Fibroblast of skin of back (primary cell): ENCODE measurements at regions not wholly inside any gene's neighbourhood (a gene's known extent, or its start where the extent isn't known, plus 50 kb on each side); places are given as distances from the start of the nearest gene placed in this dataset.

ENCODE experiments used
- DNase-seq: peaks from one replicate; pipeline ENCODE4 v3.0.0-alpha.2; 2013

DNA sequence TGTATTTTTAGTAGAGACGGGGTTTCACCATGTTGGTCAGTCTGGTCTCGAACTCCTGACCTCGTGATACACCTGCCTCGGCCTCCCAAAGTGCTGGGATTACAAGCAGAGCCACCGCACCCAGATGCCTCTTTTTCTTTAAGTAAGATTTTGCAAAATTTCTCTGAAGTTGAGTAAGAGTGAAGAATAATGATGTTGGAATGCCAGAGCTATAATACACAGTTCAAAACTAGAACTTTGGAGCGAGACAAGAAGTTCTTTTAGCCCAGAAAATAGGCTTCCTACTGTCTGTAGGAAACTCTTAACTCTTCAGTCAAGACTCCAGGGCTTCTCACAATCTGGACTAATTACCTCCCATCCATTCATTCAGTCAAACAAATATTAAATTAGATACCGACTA, 51.4 kb downstream of the MARCHF4 start:
- no peak for DNase-seq

DNA sequence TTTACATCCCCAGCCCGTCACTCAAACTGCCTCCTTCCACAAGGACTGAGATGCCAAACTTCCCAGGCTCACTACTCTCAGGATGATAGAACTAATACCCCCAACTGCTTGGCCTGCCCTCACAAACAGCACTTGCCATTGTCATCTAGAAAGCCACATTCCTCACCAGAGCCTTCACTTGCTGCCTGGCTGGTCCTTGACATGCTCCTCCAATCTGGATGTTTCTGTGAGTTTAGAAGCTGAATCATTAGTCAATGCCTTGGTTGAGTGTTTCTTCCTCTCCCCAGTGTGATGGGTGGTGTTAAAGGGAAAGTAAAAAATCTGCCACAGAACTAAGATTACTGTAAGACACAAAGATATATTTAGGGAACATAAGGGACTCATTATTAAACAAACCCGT, 52.5 kb downstream of the MARCHF4 start:
- peak; percentile 90 for DNase-seq

DNA sequence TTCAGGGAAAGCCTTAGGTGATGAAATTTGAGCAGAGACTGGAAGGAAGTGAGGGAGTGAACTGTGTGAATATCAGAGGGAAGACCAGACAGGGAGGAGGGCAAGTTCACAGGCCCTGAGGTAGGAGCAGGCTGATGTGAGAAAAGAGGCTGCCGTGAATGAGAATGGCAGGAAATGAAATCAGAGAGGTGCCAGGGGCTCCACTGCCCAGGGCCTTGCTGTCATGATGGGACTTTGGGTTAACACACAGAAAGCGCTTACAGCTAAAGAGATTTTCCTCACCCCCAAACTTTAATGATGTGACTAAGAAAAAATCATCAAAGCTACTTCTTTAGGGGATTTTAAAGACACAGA, 53.8 kb downstream of the MARCHF4 start:
- DNase-seq: no peak

DNA sequence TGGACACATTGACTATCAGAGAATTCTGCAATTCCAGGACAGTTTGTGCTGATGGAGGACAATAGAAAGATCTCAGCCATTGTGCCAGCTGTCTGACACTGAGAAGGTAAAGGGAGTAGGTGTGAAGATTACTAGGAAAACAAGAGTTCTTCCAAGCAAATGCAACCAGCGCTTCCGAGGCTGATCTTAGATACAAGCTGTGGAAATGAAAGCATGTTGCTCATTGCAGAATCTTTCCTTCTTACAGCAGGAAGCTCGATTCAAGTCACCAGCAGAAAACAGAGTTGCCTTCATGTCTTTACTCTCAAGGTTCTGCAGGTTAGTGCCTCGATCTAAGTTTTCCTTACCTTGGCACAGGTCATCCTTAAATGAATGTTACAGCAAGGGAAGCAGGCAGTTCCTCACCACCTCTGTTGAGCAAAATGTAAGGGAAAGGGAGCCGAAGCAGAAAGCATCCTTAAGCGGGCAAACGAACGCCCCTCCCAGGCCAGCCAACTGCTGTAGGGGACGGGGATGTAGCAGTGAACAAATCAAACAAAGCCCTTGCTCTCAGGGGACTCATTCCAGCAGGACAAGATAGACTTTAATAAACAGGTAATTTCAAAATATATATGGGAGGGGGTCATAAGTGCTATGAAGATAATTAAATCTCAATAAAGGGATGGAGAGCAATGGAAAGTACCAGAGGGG, 54.3 kb downstream of the MARCHF4 start:
- no peak for DNase-seq

DNA sequence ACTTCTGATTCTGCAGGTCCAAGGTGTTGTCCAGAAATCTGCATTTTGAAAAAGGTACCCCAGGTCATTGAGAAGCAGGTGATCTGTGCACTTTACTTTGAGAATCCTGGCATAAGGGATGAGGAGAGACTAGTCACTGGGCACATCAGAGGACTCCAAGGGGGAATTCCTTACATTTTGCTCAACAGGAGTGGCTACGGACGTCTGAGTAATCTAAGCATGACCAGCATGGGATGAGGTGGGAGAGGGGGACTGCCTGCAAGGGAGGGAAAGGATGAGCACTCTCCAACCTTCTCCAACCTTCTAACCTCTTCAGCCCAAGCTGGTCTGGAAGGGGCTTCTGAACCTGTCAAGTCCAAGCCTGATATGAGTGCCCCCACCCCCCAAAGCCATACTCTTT, 55.5 kb downstream of the MARCHF4 start:
- peak; percentile 92 for DNase-seq

DNA sequence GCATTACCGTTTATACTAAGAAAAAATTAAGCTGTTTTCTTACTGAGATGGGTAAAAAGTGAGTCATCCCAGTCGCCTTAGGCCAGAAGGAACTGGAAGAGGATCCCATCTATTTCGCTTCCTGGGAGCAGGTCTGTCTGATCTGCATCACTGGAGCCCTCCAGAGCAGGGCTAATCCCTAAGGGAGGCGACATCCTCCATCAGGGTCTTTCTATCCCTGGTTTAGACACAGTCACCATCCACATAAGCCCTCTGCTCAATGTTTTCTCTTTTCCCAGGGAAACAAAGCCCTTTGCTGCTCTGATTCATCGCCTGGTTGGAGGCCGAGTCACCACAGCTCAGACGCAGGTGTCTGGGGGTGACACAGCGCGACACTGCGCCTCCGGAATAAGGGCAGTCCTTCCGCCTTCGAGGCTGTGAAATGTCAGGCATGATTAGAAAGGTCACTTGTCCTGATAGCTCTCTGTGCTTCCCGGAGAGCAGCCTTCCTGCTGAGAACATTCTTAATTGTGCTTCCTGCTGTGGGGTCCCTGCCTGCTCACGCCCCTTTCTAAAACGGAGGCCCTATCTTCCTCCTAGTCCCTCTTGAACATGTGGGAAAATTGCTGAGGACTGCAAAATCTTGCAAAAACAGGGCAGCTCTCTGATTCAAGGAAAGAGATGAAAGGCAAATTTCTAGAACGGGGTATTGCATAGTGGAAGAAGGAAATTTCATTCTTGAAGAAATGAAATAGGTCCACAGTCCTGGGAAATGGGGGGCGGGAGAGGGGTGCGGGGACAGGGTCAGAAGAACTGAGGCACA, 56.3 kb downstream of the MARCHF4 start:
- DNase-seq: peak; percentile 89

DNA sequence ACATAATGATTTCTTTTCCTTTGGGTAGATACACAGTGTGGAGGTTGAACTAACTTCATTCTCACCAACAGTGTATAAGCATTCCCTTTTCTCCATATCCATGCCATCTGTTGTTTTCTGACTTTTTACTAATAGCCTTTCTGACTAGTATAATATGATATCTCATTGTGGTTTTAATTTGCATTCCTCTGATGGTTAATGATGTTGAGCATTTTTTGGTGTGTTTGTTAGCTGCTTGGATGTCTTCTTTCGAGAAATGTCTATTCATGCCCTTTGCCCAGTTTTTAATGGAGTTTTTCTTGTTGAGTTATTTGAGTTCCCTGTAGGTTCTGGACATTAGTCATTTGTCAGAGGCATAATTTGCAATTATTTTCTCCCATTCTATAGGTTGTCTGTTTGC, 59.8 kb downstream of the MARCHF4 start:
- DNase-seq: no peak

DNA sequence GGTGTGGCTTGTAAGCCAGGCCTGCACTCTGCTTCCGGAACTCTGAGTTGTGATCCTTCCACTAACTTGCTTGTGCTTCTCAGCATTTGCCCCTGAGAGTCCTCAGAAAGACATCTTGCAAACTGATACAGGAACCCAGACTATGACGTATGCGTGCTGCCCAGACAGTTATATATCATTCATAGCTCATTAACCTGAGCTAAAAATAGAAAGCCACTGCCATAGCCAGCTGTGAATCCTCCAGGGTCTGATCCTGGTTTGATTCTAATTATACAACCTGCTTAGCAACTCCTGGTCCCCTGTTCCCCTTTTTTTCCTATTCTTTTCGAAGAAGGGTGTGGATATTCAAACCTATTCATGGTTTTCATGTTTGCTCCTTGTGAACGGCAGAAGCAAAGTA, 63.7 kb downstream of the MARCHF4 start:
- DNase-seq: peak; percentile 52

DNA sequence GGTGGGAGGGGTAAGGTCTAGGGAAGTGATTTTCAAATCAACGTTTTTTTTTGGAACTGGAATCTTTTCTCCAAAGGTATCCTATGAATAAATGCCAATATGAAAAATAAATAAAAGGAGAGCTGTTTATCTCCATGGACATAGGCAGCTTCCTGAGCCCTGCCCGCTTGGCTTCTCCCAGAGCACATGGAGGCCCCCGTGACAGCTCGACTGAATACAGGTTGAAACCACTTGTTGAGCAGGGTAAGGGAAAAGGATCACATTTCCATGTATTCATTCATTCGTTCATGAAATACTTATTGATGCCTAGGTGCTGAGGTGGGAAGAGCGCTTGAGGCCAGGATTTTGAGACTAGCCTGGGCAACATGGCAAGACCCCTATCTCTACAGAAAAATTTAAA, 64.8 kb downstream of the MARCHF4 start:
- DNase-seq: no peak

DNA sequence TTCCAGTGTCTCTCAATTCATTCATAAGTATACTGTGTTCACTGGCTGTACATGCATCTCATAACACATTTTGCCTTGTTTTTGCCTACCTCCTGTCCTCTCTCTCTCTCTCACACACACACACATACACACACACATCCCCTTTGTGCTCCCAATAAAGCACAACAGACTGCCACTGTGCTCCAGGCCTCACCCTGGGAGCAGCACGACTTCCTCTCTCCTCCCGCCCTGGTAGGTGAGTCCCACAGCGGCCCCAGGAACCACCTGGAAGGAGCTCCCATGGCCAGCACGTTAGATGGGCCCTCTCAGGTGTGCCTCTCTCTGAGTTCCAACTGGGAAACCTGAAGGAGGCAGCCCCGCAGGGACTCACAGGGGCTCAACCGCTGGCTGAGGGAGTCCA, 65.4 kb downstream of the MARCHF4 start:
- DNase-seq: no peak

DNA sequence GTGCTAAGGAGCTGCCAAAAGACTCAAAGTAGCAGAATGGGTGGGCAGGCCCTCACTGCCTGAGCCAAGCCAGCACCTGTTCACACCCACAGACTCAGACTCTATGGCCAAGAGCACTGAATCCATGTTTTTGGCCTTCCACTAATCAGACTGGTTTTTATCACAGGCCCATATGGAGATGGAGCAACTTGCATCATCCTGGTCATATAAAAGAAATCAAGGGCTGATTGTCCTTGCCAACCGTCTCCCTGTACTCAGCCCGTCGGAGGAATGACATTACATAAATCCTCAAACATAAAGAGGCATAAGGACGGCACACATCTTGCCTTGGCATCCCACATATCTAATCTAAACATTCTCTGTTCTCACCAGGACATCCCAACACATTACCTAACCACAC, 66.7 kb downstream of the MARCHF4 start:
- no peak for DNase-seq

DNA sequence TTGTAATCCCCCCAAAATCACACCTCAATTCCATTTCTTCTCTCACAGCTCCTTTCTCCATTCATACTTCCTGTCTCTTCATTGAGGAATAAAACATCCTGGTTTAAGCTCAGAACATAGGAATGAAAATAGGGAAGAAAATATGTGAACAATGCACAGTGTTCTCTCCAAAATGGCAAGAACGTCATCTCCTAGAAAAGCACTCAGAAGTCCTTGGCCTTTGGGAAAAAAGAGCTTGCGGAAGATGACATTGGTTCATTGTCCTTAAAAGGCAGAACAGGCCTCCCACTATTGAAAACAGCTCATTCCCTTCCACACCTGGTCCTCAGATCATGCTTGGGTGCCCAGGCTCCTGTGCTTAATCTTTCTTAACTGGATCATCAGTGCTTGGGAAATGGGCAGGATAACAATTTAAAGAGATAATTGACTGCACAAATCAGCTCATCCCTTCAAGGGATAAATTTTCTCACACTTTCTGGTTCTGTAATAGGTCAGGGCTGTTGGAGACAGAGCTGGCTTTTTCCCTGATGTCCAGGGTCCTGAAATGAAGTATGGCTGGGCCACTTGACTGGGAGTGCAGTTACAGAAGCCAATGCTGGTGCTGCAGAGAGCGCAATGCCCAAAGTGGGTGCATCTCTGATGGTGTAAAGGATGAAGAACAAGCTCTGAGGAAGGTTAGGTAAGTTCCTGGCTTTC, 69.2 kb downstream of the MARCHF4 start:
- peak; percentile 95 for DNase-seq

DNA sequence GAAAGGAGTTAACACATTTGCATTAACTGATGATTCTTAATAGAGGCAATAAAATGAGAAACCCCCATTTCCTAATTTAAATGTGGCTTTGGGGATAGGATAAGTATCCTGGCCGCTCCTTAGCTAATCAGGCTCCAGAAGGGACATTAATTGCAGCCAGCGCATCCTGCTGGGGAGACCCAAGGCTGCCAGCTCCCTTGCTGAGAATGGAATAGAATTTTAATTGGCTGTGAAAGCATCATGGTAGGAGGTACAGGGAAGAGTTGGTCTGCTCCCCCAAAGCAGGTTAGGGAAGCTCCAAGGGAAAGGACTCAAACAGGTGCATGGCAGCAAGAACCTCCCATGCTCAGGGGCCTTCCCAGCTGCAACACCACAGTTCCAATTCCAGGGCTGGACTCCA, 71.4 kb downstream of the MARCHF4 start:
- DNase-seq: no peak

DNA sequence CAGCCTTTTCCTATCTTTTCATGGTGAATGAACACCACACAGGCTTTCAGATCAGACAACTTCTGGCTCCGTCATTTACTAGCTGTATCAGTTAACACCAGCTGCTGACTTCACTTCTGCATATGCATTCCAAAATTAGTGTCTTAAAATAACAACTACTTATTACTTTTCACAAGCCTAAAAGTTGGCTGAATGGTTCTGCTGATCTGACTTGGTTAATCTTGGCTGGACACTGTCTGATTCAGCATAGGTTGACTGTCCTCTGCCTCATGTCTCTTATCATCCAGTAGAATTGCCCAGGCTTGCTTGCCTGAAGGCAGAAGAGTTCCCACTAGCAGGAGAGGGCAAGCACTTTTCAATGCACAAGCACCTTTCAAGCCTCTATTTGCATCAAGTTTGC, 72.7 kb downstream of the MARCHF4 start:
- DNase-seq: peak; percentile 67

DNA sequence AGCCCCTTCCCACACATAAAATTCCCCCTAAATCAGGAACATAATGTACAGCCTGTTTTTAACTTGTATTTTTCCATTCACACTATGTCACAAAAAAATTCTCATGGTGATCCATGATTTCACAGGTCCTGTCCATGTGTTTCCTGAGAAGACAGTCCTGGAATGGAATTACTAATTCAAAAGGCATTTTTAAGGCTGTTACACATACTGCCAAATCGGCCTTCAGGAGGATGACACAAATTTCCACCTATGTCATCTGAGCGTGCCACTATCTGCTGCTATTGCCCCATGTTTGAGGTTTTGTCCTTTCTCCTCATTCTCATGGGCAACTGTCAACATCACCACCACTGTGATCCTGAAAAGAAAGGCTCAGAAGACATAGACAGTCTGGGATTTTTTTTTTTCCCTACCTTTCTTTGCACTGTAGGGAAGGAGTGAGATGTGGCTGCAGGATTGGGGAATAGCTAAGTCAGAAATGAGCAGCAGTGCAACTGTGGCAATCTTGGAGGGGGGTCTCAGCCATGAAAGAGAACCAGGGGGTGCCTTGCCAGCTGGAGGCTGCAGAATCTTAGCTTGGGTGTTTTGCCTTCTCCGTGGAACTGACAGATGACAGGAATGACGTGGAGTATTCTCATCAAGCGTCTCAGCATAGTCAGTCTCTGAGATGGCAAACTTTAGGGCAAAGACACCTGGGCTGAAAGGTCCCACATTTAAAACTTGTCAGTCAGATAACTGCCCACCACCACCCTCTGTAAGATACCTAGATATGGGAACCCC, 73.4 kb downstream of the MARCHF4 start:
- DNase-seq: peak; percentile 94

DNA sequence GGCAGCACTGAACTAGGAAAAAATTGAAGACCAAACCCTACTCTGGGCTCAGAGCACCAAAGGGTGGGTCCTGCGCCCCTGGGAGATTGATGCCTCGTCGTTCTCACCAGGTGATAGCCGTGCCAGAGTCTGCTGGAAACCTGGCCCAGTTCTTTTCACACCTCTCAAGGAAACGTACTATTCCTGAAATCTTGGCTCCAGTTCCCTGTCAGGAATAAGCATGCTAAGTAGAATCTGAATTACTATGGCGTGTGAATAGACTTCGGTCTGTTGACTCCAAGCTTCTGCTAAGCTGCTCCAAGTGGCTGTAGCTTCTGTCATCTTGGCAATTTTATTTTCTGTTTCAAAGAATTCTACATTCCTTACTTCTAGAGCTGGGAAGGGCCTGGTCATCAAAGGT, 75.4 kb downstream of the MARCHF4 start:
- no peak for DNase-seq

DNA sequence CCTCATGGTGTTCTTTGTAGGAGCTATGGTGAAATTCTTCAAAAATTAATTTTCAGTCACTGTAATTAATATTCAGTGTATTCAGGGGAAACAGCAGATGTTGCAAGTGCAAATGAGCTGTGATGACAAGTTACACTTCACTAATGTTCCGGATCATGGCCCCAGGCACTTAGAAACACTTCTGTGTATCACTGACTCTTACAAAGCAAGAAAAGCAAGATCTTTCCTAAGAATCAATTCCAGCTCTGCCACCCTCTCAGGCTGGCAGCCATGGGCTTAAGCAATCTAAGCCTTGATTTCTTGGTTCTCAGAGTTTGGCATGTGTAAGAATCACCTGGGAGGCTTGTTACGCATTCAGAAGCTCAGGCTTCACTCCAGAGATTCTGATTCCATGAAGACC, 78.0 kb downstream of the MARCHF4 start:
- no peak for DNase-seq

DNA sequence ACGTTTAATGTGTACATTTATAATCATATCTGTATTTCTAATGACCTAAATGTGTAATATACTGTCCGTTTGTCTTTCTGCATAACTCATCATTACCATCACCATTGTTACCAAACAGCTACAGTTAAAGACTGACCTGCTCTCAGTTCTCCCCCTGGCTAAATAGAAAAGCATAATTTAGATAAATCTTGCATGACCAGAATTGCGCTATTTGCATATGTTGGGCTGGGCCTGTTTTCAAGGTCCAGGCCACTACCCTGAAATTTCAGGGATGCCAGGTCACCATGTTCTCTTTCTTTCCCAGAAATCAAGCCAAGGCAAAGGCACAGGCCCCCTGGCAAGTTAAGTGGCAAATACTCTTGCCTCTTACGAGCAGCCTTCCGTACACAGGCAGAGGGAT, 78.4 kb downstream of the MARCHF4 start:
- DNase-seq: no peak

DNA sequence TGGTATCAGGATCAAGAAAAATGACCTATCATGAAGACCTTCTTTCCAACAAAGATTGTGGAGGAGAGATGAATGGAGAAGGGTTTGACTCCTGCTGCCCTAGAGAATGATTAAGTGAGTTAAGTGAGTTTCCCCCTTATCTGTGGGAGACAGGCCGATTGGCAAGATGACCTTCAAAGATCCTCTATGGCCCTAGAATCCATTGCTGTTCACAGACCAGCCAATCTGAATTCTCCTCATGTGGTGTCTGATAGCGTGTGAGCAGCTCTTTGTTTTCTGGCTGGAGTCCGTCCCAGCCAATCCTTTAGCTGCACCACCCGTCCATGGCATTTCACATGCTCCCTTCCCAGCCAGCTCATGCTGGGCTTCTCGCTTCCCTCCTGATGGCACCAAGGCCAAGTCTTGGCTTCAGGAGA, 79.4 kb downstream of the MARCHF4 start:
- DNase-seq: peak; percentile 61

DNA sequence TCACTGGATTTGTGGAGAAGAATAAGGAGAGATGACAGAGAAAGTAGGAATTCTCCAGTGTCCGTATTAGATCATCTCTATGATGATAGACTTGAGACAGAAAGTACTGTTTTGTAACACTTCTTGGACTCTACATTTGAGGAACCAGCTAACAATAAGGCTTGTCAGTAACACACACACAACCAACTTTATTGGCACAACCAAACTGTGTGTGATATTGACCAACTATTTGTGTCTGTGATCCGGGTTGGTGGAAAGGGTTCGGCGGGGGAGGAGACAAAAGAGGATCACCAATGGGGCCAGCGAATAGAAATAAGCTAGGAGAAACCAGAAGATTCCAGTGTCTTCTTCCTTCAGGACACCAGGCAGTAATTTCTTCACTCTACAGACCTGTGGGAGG, 79.8 kb downstream of the MARCHF4 start:
- no peak for DNase-seq

DNA sequence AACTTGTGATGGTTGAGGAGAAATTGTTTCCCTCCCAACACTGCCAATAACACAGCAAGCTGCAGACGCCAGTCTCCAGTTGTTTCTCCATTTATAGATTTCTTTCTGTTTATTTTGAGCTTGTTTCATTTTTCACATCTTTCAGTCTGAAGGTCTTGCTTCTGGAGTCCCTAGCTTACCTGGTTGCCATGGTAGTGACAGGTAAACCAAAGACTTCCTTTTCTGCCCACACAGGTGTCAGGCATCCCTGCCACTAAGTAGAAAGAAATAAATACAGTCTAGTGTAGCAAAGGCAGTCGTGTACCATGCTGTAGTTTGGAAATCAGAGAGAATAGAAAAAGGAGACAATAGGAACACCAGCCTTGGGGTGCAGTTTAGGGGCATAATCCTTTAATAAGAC, 82.8 kb downstream of the MARCHF4 start:
- no peak for DNase-seq

DNA sequence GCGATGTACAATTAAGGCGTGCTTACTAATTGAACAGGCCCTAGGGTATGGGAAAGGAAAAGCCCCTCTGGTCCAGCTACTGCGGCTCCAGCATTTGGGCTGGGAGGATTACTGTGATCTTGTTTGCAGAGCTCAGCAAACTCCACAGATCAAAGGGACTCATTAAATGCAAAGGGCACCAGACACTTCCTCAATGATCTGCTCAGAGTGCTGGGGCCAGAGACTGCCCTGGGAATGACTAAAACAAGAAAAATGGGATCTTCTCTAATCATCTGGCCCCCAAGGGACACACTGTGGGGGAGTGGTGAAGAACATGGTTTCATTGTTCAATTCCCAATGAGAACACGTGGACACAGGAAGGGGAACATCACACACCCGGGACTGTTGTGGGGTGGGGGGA, 85.0 kb downstream of the MARCHF4 start:
- DNase-seq: peak; percentile 84

DNA sequence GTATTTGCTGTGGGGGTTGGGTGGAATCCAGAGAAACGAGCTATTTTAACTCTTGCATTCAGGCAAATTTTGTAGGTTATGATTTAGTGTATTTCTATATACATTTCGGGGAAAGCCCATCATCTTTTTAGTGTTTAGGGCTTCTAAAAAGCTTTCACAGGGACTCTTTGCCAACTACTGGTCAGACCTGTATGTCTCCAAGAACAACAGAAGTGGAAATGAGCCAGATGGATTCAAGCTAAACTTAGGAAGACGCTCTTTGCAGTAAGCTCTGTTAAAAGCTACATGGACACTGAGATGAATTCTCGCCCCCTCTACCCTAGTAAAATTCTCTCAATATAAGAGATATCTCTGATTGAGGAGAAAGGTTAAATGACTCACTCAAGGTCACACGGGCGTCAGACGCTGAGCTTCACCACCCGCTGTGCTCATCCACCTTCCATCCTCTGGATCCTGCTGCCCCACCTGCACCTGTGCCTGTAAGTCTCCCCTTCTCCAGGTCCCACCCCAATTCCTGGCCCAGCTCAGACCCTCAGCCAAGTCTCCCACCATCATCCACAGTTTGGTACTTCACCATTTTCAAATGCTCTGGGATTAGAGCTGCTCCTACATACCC, 85.6 kb downstream of the MARCHF4 start:
- DNase-seq: no peak
